ENCODE measurements at regions not wholly inside any gene's neighbourhood (a gene's known extent, or its start where the extent isn't known, plus 50 kb on each side); places are given as distances from the start of the nearest gene placed in this dataset.

- TF ChIP-seq CTCF (IDR thresholded peaks at IDR 0.05) = no peak
- H3K4me3 Mint-ChIP-seq = peak overlapping the region; percentile 84 to 95
- WGBS (ENCODE audit: insufficient coverage) = 0% methylated on average over 2 of the region's 11 CpGs
- H3K27me3 Mint-ChIP-seq (ENCODE audit: low read depth in 3 of 3) = no peaks in the 10 kb centered on the region
- DNase-seq = peak; percentile 92 to 95 (median 94)
- H3K9me3 ChIP-seq (replicated peaks in 1 of 2; ENCODE audit: control insufficient read depth in 1 of 2, insufficient read depth in 1 of 2, low read length in 2 of 2) = no peaks in the 10 kb centered on the region
- peak overlapping the region; percentile 96 to 100 (median 99) for H3K27ac Mint-ChIP-seq
- peaks cover 0 to 4% (median 2%) of the 10 kb centered on the region in 7 donors for H3K9me3 Mint-ChIP-seq
- no peaks in the 10 kb centered on the region for H3K27me3 ChIP-seq (ENCODE audit: control insufficient read depth in 2 of 2, insufficient read depth in 2 of 2, low read length in 2 of 2)
- H3K36me3 ChIP-seq (replicated peaks in 1 of 2; ENCODE audit: control insufficient read depth in 1 of 2, insufficient read depth in 2 of 2, low read length in 2 of 2) = no peaks in the 10 kb centered on the region
- H4K20me1 ChIP-seq (ENCODE audit: insufficient read depth, low read length) = peaks cover 23% of the 10 kb centered on the region
- H3K27ac ChIP-seq (ENCODE audit: low read depth in 1 of 2, low read length in 2 of 2) = peak overlapping the region; percentile 84 to 98
- intact Hi-C loops (cut with micrococcal nuclease) = no loop called here
- H3K79me2 ChIP-seq (ENCODE audit: insufficient read depth, low read length) = peaks cover 43% of the 10 kb centered on the region
- H3K4me1 Mint-ChIP-seq = peaks cover 47% of the 10 kb centered on the region
- peak overlapping the region; percentile 74 for H3K4me2 ChIP-seq (replicated peaks; ENCODE audit: extremely low read depth, low read length, poor library complexity, severe bottlenecking)
- H3K4me1 ChIP-seq (ENCODE audit: control insufficient read depth in 1 of 2, insufficient read depth in 2 of 2, low read length in 2 of 2) = peaks cover 44 to 62% of the 10 kb centered on the region in 2 donors
- peak overlapping the region; percentile 63 to 99 (median 82) for H3K4me3 ChIP-seq (replicated peaks in 1 of 3; ENCODE audit: low read depth in 2 of 3, low read length in 3 of 3)
- peak overlapping the region; percentile 67 for H3K9ac ChIP-seq (ENCODE audit: insufficient read depth, low read length, poor library complexity, severe bottlenecking)
- peaks cover 1 to 3% of the 10 kb centered on the region in 2 donors for H3K36me3 Mint-ChIP-seq
- H2AFZ ChIP-seq (ENCODE audit: insufficient read depth, low read depth, low read length, poor library complexity, severe bottlenecking) = peak overlapping the region; percentile 74
Measured at GRCh38 chr12:25052196-25052913, 103.5 kb upstream of the BCAT1 start.

DNA sequence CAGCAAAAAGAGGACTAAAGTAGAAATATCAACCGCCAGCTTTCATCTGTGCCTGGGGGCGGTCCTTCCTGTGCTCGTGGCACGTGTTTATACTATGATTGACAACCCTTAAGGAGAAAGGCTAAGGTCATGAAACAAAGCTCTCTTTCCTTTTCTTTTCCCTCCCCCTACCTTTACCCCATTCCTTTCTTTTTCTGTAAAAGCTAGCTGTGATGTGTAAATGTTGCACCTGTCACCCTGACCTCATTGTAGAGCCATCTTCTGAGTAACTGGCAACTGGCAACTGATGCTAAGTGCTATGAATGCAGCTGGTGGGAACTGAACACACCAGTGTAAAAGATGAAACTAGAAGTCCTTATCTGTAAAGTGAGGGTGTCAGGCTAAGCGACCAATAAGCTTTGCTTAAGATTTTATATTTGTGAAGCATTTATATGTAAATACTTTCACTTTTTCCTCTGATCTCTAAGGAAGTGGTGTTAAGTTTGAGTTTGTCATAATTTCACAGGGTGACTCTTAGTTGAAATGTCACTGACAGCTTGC lies 102.8 kb upstream of the BCAT1 start:
- intact Hi-C loops (cut with micrococcal nuclease) = no loop called here
- WGBS (ENCODE audit: insufficient coverage) = no CpG with 5 or more reads among the region's 5 CpGs
- Mint-ChIP-seq H3K9me3 (peaks cover 0 to 9% (median 5%) of the 10 kb centered on the region in 7 donors), H3K4me1 (peaks cover 41% of the 10 kb centered on the region), H3K36me3 (peaks cover 0 to 3% of the 10 kb centered on the region in 2 donors), H3K4me3 (peak overlapping the region; percentile 84 to 95), H3K27ac (peak overlapping the region; percentile 96 to 100 (median 99)), H3K27me3 (ENCODE audit: low read depth in 3 of 3) (peaks cover 0 to 3% (median 0%) of the 10 kb centered on the region in 3 donors)
- peak overlapping the region; percentile 74 for H2AFZ ChIP-seq (ENCODE audit: insufficient read depth, low read depth, low read length, poor library complexity, severe bottlenecking)
- peaks cover 17% of the 10 kb centered on the region for H4K20me1 ChIP-seq (ENCODE audit: insufficient read depth, low read length)
- peaks cover 37% of the 10 kb centered on the region for H3K79me2 ChIP-seq (ENCODE audit: insufficient read depth, low read length)
- H3K27me3 ChIP-seq (ENCODE audit: control insufficient read depth in 2 of 2, insufficient read depth in 2 of 2, low read length in 2 of 2) = no peaks in the 10 kb centered on the region
- peak in 2 of 3 donors; percentile 70 to 75 for DNase-seq
- peak overlapping the region; percentile 62 for H3K9ac ChIP-seq (ENCODE audit: insufficient read depth, low read length, poor library complexity, severe bottlenecking)
- no peaks in the 10 kb centered on the region for H3K36me3 ChIP-seq (replicated peaks in 1 of 2; ENCODE audit: control insufficient read depth in 1 of 2, insufficient read depth in 2 of 2, low read length in 2 of 2)
- H3K27ac ChIP-seq (ENCODE audit: low read depth in 1 of 2, low read length in 2 of 2) = peak overlapping the region; percentile 84 to 98
- peaks cover 0 to 2% of the 10 kb centered on the region in 2 donors for H3K9me3 ChIP-seq (replicated peaks in 1 of 2; ENCODE audit: control insufficient read depth in 1 of 2, insufficient read depth in 1 of 2, low read length in 2 of 2)
- peaks cover 38 to 55% of the 10 kb centered on the region in 2 donors for H3K4me1 ChIP-seq (ENCODE audit: control insufficient read depth in 1 of 2, insufficient read depth in 2 of 2, low read length in 2 of 2)
- peak overlapping the region; percentile 63 to 99 (median 82) for H3K4me3 ChIP-seq (replicated peaks in 1 of 3; ENCODE audit: low read depth in 2 of 3, low read length in 3 of 3)
- peak overlapping the region; percentile 74 for H3K4me2 ChIP-seq (replicated peaks; ENCODE audit: extremely low read depth, low read length, poor library complexity, severe bottlenecking)
- TF ChIP-seq CTCF (IDR thresholded peaks at IDR 0.05) = no peak

Data from CD14-positive monocyte (primary cell).